IMR-90 (cell line): ENCODE measurements at regions not wholly inside any gene's neighbourhood (a gene's known extent, or its start where the extent isn't known, plus 50 kb on each side); places are given as distances from the start of the nearest gene placed in this dataset.

Experiments
- ATAC-seq: fragments of 200-7000 bp; cut with Tn5 transposase; 2 replicates; pipeline ENCODE4 v1.9.1; 2020; ENCODE audit warnings: low read depth, mild to moderate bottlenecking, moderate library complexity
- BruUV-seq: library from RNA; stranded (reverse); fragments of 400-500 nt; replicated peaks from 2 replicates; lab custom pipeline; 2021; lab: Mats Ljungman, UMichigan
- CTCF ChIA-PET: fragments of 300-600 bp; formaldehyde crosslinking; extraction: SDS; loops from one replicate; lab custom pipeline; 2021; ENCODE audit warnings: antibody characterized with exemption; lab: Yijun Ruan, JAX
- POLR2A ChIA-PET: fragments of 300-600 bp; sonication (Branson Sonifier 250); formaldehyde crosslinking; loops from one replicate; lab custom pipeline; 2022; ENCODE audit warnings: antibody characterized with exemption; ENCODE audit not compliant: unreplicated experiment; lab: Charles Lee
- DNase-seq: peaks from one replicate; pipeline ENCODE4 v3.0.0; 2013
- H2AFZ ChIP-seq: replicated peaks from 2 replicates; pipeline ENCODE3; 2013; ENCODE audit warnings: low read length, mild to moderate bottlenecking; ENCODE audit not compliant: poor library complexity
- H2AK5ac ChIP-seq: 2 replicates; pipeline ENCODE4 v1.6.1; 2013; ENCODE audit warnings: low read depth, low read length, inconsistent platforms
- H2AK9ac ChIP-seq: replicated peaks from 2 replicates; pipeline ENCODE3; 2013; ENCODE audit warnings: mild to moderate bottlenecking, low read depth, low read length, moderate library complexity; ENCODE audit not compliant: poor library complexity
- H2BK120ac ChIP-seq: 2 replicates; pipeline ENCODE4 v1.6.1; 2013; ENCODE audit warnings: low read depth, low read length, inconsistent platforms
- H2BK15ac ChIP-seq: 3 replicates; pipeline ENCODE4 v1.6.1; 2013; ENCODE audit warnings: low read depth, low read length, inconsistent platforms
- H2BK20ac ChIP-seq: 2 replicates; pipeline ENCODE4 v1.6.1; 2013; ENCODE audit warnings: low read depth, mild to moderate bottlenecking, inconsistent platforms, low read length, moderate library complexity
- H2BK5ac ChIP-seq: 2 replicates; pipeline ENCODE4 v1.6.1; 2013; ENCODE audit warnings: mild to moderate bottlenecking, low read depth, low read length, inconsistent platforms; ENCODE audit not compliant: poor library complexity, severe bottlenecking
- H3K14ac ChIP-seq: replicated peaks from 2 replicates; pipeline ENCODE4 v1.6.1; 2013; ENCODE audit warnings: low read depth, low read length, inconsistent platforms
- H3K18ac ChIP-seq: 2 replicates; pipeline ENCODE4 v1.6.1; 2013; ENCODE audit warnings: low read depth, low read length, control low read depth
- H3K23ac ChIP-seq: 2 replicates; pipeline ENCODE4 v1.6.1; 2013; ENCODE audit warnings: low read depth, low read length, inconsistent platforms
- H3K27ac ChIP-seq: 2 replicates; pipeline ENCODE4 v1.5.1; 2013; ENCODE audit warnings: mild to moderate bottlenecking, control low read depth, low read length; ENCODE audit not compliant: insufficient read depth
- H3K27me3 ChIP-seq: 2 replicates; pipeline ENCODE4 v1.6.1; 2013; ENCODE audit warnings: low read length; ENCODE audit not compliant: control insufficient read depth, insufficient read depth
- H3K36me3 ChIP-seq: 2 replicates; pipeline ENCODE4 v1.6.1; 2013; ENCODE audit warnings: low read length, mixed read lengths; ENCODE audit not compliant: control insufficient read depth, insufficient read depth
- H3K4ac ChIP-seq: 2 replicates; pipeline ENCODE4 v1.6.1; 2013; ENCODE audit warnings: low read depth, low read length, inconsistent platforms
- H3K4me1 ChIP-seq: 2 replicates; pipeline ENCODE4 v1.6.1; 2013; ENCODE audit warnings: low read length, mixed read lengths; ENCODE audit not compliant: control insufficient read depth, insufficient read depth
- H3K4me2 ChIP-seq: 2 replicates; pipeline ENCODE4 v1.6.1; 2013; ENCODE audit warnings: low read depth, mild to moderate bottlenecking, control low read depth, low read length, moderate library complexity
- H3K4me3 ChIP-seq: 2 replicates; pipeline ENCODE4 v1.5.1; 2013; ENCODE audit warnings: low read depth, mild to moderate bottlenecking, control low read depth, low read length, moderate library complexity; ENCODE audit not compliant: insufficient read depth
- H3K56ac ChIP-seq: 2 replicates; pipeline ENCODE4 v1.6.1; 2013; ENCODE audit warnings: low read length, inconsistent platforms; ENCODE audit not compliant: insufficient read depth; ENCODE audit errors: extremely low read depth
- H3K79me1 ChIP-seq, 2 experiments: 2 replicates each; pipeline ENCODE4 v1.6.1; 2013; ENCODE audit warnings: low read length in 2 of 2, inconsistent platforms in 1 of 2, low read depth in 1 of 2
- H3K9ac ChIP-seq: 2 replicates; pipeline ENCODE4 v1.6.1; 2013; ENCODE audit warnings: low read depth, low read length, control low read depth
- H3K9me1 ChIP-seq: 2 replicates; pipeline ENCODE4 v1.6.1; 2013; ENCODE audit warnings: low read length, inconsistent platforms; ENCODE audit not compliant: insufficient read depth
- H3K9me3 ChIP-seq: 2 replicates; pipeline ENCODE4 v1.6.1; 2013; ENCODE audit warnings: low read length; ENCODE audit not compliant: control insufficient read depth, insufficient read depth
- H4K20me1 ChIP-seq: 2 replicates; pipeline ENCODE4 v1.6.1; 2013; ENCODE audit warnings: low read length, inconsistent platforms; ENCODE audit not compliant: insufficient read depth
- H4K5ac ChIP-seq: 2 replicates; pipeline ENCODE4 v1.6.1; 2013; ENCODE audit warnings: mild to moderate bottlenecking, low read depth, low read length, control low read depth
- H4K8ac ChIP-seq, 2 experiments: 2 replicates each; pipeline ENCODE4 v1.6.1; 2013; ENCODE audit warnings: low read depth in 2 of 2, low read length in 2 of 2, control low read depth in 1 of 2, inconsistent platforms in 1 of 2
- H4K91ac ChIP-seq: 2 replicates; pipeline ENCODE4 v1.6.1; 2013; ENCODE audit warnings: low read depth, low read length, inconsistent platforms; ENCODE audit not compliant: insufficient read depth
- BHLHE40 ChIP-seq: fragments of 150-350 bp; IDR thresholded peaks from 2 replicates; pipeline ENCODE4 v1.6.1; 2016; ENCODE audit warnings: mild to moderate bottlenecking, low read depth, low read length
- CEBPB ChIP-seq: IDR thresholded peaks from 2 replicates; pipeline ENCODE4 v1.6.1; 2012; ENCODE audit warnings: low read depth, low read length, improper control_type of control experiment
- CHD1 ChIP-seq: IDR thresholded peaks from 2 replicates; pipeline ENCODE4 v1.6.1; 2012; ENCODE audit warnings: low read depth, low read length, improper control_type of control experiment
- FOS ChIP-seq: fragments of 150-350 bp; IDR thresholded peaks from 2 replicates; pipeline ENCODE4 v1.6.1; 2016; ENCODE audit warnings: low read depth, low read length
- MAFK ChIP-seq: IDR thresholded peaks from 2 replicates; pipeline ENCODE4 v1.6.1; 2012; ENCODE audit warnings: low read depth, low read length, improper control_type of control experiment
- MXI1 ChIP-seq: IDR thresholded peaks from 2 replicates; pipeline ENCODE4 v1.6.1; 2012; ENCODE audit warnings: low read depth, mild to moderate bottlenecking, low read length, moderate library complexity, borderline replicate concordance
- NFE2L2 ChIP-seq: fragments of 150-350 bp; IDR thresholded peaks from 2 replicates; pipeline ENCODE4 v1.6.1; 2016; ENCODE audit warnings: low read depth, mild to moderate bottlenecking, low read length
- RAD21 ChIP-seq: IDR thresholded peaks from 2 replicates; pipeline ENCODE4 v1.6.1; 2012; ENCODE audit warnings: low read length, improper control_type of control experiment
- RCOR1 ChIP-seq: IDR thresholded peaks from 2 replicates; pipeline ENCODE4 v1.6.1; 2012; ENCODE audit warnings: mild to moderate bottlenecking, low read length, improper control_type of control experiment; ENCODE audit not compliant: insufficient replicate concordance
- RFX5 ChIP-seq: IDR thresholded peaks from 2 replicates; pipeline ENCODE4 v1.8.0; 2012; ENCODE audit warnings: low read depth, mild to moderate bottlenecking, low read length, moderate library complexity
- WGBS, 2 experiments: methylation state at CpG; one replicate each; pipeline versions ENCODE4 v1.1.5 to v1.1.7; 2013; ENCODE audit warnings: missing lambda C conversion rate in 2 of 2; ENCODE audit not compliant: insufficient read length in 1 of 2; ENCODE audit errors: extremely low coverage in 2 of 2; 5-methylcytosine and 5-hydroxymethylcytosine counted together
- dilution Hi-C: fragments of 300-500 bp; cut with HindIII; formaldehyde crosslinking; loops from one replicate; pipeline ENCODE4 v1.14.3; 2018; ENCODE audit warnings: low sequenced_read_pairs; ENCODE audit not compliant: unreplicated experiment
- in situ Hi-C: fragments of 300-500 bp; cut with MboI; formaldehyde crosslinking; loops from 3 replicates; pipeline ENCODE4 v1.14.3; 2019; ENCODE audit warnings: low sequenced_read_pairs, inconsistent platforms, mixed read lengths
- intact Hi-C: fragments of 100-400 bp; cut with micrococcal nuclease; formaldehyde crosslinking; loops from 2 replicates; pipeline ENCODE4 v1.10.0; 2022
- TF ChIP-seq, protein P1 (sequence below): fragments of 150-350 bp; IDR thresholded peaks from 2 replicates; pipeline ENCODE4 v1.6.1; 2016; ENCODE audit warnings: low read depth, mild to moderate bottlenecking, low read length, moderate library complexity, borderline replicate concordance
- TF ChIP-seq, protein P2 (sequence below): fragments of 150-350 bp; IDR thresholded peaks from 2 replicates; pipeline ENCODE4 v1.6.1; 2017; ENCODE audit warnings: mild to moderate bottlenecking, antibody characterized with exemption, low read length, low read depth
- TF ChIP-seq, protein P3 (sequence below): conservative IDR thresholded peaks from 2 replicates; pipeline ENCODE4 v1.5.1; 2012; ENCODE audit warnings: mild to moderate bottlenecking, low read depth, low read length, improper control_type of control experiment

DNA sequence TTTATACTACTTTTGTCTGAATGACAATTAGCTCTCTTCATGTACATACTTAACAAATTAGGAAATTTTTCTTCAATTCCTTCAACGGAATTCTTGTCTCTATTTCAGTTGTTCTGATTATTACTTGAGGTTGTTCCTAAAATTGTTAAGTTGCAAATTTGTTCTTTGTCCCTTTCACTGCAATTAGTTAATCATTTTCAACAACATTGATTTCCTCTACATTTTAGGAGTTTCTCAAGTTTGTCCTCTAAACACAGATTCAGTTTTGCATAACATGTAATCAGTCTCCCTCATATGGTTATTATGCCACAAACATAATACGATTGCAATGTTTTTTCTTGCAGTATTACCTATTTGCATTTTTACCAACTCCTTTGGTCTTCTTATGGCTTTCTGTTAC is 283.5 kb downstream of the SV2B start:
- Histone ChIP-seq H2BK15ac (no peak overlapping the region), H2BK20ac (no peak overlapping the region), H3K27me3 (no peaks in the 10 kb centered on the region), H3K9ac (no peak overlapping the region), H4K20me1 (no peaks in the 10 kb centered on the region), H3K4me3 (no peak overlapping the region), H3K14ac (no peak overlapping the region), H3K23ac (no peak overlapping the region), H2AK5ac (no peak overlapping the region), H3K4me1 (no peaks in the 10 kb centered on the region), H4K5ac (no peak overlapping the region), H3K9me3 (no peaks in the 10 kb centered on the region), H3K4ac (no peak overlapping the region), H4K8ac (no peak overlapping the region), H2AK9ac (no peak overlapping the region), H2AFZ (no peak overlapping the region), H3K36me3 (no peaks in the 10 kb centered on the region), H3K56ac (no peak overlapping the region), H2BK5ac (no peak overlapping the region), H3K79me1 (no peaks in the 10 kb centered on the region), H3K27ac (no peak overlapping the region), H2BK120ac (no peak overlapping the region), H3K9me1 (no peaks in the 10 kb centered on the region), H3K18ac (no peak overlapping the region), H3K4me2 (no peak overlapping the region), H4K91ac (no peak overlapping the region)
- ChIA-PET CTCF (no interaction called here), POLR2A (no interaction called here)
- no TSS peak for BruUV-seq
- in situ Hi-C loops, result no loop called here
- DNase-seq (no peak), ATAC-seq (no peak)
- intact Hi-C loops, result no loop called here
- TF ChIP-seq MXI1 (no peak), CHD1 (no peak), FOS (no peak), NFE2L2 (no peak), RCOR1 (no peak), RFX5 (no peak), RAD21 (no peak), CEBPB (no peak), BHLHE40 (no peak), MAFK (no peak)
- TF ChIP-seq, protein P1, sequence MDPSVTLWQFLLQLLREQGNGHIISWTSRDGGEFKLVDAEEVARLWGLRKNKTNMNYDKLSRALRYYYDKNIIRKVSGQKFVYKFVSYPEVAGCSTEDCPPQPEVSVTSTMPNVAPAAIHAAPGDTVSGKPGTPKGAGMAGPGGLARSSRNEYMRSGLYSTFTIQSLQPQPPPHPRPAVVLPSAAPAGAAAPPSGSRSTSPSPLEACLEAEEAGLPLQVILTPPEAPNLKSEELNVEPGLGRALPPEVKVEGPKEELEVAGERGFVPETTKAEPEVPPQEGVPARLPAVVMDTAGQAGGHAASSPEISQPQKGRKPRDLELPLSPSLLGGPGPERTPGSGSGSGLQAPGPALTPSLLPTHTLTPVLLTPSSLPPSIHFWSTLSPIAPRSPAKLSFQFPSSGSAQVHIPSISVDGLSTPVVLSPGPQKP, result no peak
- TF ChIP-seq, protein P2, sequence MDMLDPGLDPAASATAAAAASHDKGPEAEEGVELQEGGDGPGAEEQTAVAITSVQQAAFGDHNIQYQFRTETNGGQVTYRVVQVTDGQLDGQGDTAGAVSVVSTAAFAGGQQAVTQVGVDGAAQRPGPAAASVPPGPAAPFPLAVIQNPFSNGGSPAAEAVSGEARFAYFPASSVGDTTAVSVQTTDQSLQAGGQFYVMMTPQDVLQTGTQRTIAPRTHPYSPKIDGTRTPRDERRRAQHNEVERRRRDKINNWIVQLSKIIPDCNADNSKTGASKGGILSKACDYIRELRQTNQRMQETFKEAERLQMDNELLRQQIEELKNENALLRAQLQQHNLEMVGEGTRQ, result no peak
- TF ChIP-seq, protein P3, sequence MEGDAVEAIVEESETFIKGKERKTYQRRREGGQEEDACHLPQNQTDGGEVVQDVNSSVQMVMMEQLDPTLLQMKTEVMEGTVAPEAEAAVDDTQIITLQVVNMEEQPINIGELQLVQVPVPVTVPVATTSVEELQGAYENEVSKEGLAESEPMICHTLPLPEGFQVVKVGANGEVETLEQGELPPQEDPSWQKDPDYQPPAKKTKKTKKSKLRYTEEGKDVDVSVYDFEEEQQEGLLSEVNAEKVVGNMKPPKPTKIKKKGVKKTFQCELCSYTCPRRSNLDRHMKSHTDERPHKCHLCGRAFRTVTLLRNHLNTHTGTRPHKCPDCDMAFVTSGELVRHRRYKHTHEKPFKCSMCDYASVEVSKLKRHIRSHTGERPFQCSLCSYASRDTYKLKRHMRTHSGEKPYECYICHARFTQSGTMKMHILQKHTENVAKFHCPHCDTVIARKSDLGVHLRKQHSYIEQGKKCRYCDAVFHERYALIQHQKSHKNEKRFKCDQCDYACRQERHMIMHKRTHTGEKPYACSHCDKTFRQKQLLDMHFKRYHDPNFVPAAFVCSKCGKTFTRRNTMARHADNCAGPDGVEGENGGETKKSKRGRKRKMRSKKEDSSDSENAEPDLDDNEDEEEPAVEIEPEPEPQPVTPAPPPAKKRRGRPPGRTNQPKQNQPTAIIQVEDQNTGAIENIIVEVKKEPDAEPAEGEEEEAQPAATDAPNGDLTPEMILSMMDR, result no peak
- no CpG with 5 or more reads among the region's 2 CpGs for WGBS, 2 experiments
- dilution Hi-C loops, result no loop called here
